GM19324 (cell line): ENCODE measurements at regions not wholly inside any gene's neighbourhood (a gene's known extent, or its start where the extent isn't known, plus 50 kb on each side); places are given as distances from the start of the nearest gene placed in this dataset.
"Not testable (repeated sequence)": the region's sequence is repeated elsewhere in the genome, so short reads cannot be mapped to it uniquely, and the experiment has no call there.

Experiments used
- ATAC-seq: cut with Tn5 transposase; IDR thresholded peaks from one replicate; pipeline ENCODE4 v1.9.1; 2021; ENCODE audit warnings: mild to moderate bottlenecking, moderate library complexity; ENCODE audit not compliant: unreplicated experiment, low FRiP score

DNA sequence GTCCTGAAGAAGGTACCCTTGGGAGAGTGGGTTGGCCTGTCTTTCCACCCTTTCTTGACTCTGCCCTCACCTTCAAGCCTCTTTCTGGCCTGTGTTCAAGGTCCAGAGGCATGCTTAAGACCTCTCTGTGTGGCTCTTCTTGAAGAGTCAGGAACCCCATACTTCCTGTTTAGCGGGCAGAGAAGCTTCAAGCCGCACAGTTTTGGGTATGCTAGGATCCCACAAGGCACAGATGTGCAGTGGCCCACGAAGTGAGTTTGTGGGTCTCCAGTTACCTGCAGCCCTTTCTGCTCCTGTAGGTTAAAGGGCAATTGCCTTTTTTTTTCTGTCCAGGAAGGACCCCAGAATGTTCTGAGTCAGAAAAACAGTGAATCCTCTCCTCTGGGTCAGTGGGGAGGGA lies 87.4 kb upstream of the FCGR1A start:
- not testable (repeated sequence) for ATAC-seq

DNA sequence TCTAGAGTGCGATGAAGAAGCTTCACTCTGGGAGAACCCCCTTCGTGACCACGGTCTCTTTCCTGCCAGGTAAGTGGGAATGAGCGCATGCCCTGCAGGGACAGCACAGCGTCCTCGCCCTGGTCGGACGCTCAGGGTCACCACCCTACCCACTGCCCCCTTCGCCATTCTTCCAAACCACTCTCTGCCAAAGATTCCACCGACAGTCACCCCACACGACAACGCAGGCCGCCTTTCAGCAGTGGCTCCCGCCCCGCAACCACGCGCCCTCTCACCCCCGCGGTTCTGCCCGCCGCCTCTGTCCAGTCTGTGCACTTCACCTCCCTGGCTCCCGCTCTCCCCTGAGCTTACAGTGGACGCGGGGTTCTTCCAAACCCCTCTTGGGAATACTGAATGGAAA lies 82.3 kb upstream of the FCGR1A start:
- not testable (repeated sequence) for ATAC-seq

DNA sequence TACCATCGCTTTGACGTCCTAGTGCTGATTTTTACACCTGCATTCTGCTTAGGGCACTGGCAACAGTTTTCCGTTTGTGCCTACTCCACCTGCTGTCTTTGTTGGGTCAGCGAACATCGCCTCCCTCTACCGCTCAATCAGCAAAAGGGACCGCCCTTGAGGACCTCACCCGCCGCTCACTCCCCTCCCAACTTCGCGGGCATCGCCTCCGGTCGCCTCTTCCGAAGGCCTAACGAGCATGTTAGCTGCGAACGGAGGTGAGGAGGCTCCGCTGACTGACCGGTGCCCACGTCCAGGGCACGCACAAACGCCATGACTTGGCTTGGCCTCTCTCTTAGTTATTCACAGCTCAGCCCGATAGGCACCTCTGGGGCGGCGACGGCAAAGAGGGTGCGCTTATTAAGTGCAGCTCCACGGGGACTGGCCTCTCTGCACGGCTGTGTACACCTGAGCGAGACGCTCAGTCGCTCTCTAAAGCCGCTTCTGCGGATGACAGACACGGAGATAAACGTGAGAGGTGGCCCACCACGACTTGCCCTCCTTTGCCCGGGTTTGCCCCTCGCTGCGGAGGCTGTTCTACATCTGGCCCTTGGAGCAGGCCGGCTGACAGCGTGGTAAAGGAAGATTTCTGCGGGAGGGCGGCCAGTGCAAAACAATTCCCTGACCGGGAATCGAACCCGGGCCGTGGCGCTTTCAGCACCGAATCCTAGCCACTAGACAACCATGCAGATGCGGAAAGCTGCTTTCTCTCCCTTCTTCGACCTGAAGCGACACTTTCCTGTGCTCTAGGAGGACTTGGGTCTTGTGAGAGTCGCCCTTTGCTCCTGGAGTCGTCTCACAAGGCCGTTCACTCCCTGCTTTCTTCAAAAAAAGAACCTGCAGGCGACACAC lies 81.6 kb upstream of the FCGR1A start:
- not testable (repeated sequence) for ATAC-seq

GRCh38 chr1:149708192-149708853 lies 74.2 kb upstream of the FCGR1A start:
- ATAC-seq: peak; percentile 70

- ATAC-seq: not testable (repeated sequence)
Observed at GRCh38 chr1:149711651-149712050, 70.8 kb upstream of the FCGR1A start.

GRCh38 chr1:149712154-149712927 lies 70.2 kb upstream of the FCGR1A start:
- ATAC-seq: not testable (repeated sequence)

DNA sequence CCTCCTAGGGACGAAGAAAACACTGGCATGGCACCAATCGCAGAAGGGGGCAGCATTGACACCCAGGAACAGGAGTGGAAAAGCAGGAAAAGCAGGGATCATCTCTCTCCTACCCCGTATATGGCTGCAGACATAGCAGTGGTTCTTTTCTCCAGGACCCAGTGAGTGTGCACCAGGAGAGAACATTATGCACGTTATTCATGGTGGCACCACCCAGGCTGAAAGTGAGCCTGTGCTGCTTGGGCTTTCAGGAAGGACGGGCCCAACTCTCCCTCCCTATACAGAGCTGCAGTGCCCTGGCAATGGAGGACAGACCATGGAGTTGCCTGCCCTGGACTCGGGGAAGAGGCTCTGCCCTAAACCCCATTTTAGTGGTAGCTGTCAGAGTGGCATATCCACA lies 69.0 kb upstream of the FCGR1A start:
- ATAC-seq: not testable (repeated sequence)

DNA sequence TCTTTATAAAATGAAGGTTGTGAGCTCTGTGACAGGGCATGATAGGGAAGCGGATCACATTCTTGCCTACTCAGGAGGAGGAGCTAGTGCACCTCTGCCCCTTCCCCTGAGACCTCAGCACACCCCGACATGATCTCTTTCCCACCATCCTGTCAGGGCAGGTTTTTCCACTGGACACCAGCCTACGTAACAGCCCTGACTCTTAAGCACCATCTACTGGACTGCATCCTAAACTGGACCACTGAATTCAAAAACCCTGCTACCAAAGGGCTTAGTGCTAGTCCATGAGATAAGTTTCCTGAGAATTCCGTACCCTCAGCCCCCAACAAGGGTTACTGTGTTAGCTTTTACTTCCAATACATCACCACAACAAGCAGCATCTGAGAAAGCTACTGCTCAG lies 68.5 kb upstream of the FCGR1A start:
- ATAC-seq: not testable (repeated sequence)

DNA sequence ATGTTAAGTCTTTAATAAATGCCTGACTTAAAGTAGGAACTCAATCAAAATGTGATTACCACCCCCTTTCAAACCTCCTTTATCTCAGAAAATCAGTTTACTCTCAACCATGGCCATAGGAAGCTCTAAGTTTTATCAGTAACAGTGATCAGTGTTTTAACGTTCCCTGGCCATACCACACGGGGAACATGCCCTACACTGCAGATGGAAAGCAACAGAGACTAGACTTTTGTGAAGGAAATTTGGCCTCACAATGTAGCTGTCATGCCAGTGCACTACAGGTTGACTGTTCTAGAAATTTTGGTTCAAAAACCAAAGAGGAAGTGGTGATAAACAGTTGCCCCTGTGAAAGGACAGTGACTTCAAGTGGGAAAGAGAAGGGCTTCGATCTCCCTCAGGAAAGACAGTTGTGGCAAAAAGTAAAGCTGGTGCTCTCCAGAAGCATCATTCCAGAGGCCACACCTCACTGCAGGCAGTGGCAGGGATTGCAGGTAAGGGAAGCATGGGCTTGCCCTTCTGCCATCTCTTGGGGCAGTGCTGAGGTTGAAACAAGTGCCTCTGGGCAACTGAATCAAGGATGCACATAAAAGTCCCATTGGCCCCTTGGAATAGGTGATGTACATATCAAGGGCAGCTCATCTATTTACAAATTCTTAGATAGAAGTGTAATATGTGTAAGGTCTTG lies 57.7 kb upstream of the FCGR1A start:
- ATAC-seq: not testable (repeated sequence)

- not testable (repeated sequence) for ATAC-seq
Observed at GRCh38 chr1:149726688-149727087, 55.8 kb upstream of the FCGR1A start.

DNA sequence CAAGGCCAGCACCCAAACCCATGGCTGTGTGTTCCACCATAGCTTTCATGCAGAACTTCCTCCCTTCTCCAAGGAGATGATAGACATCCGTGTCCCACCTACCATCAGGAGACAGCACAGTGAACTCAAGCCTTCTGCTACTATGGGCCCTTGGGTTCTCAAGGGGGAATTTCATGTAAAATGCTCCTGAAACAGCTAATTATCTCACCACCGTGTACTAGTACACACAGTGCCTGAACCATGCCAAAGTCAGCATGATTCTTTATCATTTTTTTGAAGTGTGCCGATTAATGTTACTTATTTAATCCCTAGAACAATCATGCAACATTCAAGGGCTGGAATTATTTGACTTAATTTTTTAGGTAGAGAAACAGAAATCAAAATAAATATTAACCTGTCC lies 53.9 kb upstream of the FCGR1A start:
- ATAC-seq: not testable (repeated sequence)
